ENCODE measurements at regions not wholly inside any gene's neighbourhood (a gene's known extent, or its start where the extent isn't known, plus 50 kb on each side); places are given as distances from the start of the nearest gene placed in this dataset.

GRCh38 chr1:193937308-193937707 is 750.9 kb upstream of the B3GALT2 start:
- no peaks in the 10 kb centered on the region for H3K4me1 ChIP-seq (ENCODE audit: insufficient read depth, low read length)
- H3K9me3 ChIP-seq (ENCODE audit: control insufficient read depth, insufficient read depth, low read length): no peaks in the 10 kb centered on the region; the same call in 1 of the 2 replicates
- no peak overlapping the region for H3K9ac ChIP-seq (ENCODE audit: low read depth, low read length)
- H3K36me3 ChIP-seq (ENCODE audit: insufficient read depth, low read length): no peaks in the 10 kb centered on the region

- Histone ChIP-seq H3K4me1 (ENCODE audit: insufficient read depth, low read length) (peaks cover 6% of the 10 kb centered on the region), H3K9ac (ENCODE audit: low read depth, low read length) (no peak overlapping the region), H3K36me3 (ENCODE audit: insufficient read depth, low read length) (no peaks in the 10 kb centered on the region), H3K9me3 (ENCODE audit: control insufficient read depth, insufficient read depth, low read length) (peaks cover 7% of the 10 kb centered on the region)
Observed at GRCh38 chr1:193932979-193933378, 746.6 kb upstream of the B3GALT2 start.

DNA sequence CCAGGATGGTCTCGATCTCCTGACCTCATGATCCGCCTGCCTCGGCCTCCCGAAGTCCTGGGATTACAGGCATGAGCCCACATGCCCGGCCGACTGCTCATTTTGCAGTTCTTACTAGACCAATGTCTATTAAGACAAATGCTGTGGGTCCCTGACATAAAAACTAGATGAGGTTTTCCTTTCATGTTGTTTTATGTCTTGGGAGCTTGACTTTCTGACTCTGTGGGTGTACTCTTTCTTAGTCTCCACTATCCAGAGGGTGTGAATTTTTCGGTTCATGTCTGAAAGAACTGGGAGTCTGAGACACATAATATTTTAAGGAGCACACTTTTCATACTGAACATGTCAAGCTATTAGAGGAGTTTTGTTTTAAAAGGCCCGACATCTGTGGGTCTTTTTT is 744.9 kb upstream of the B3GALT2 start:
- H3K4me1 ChIP-seq (ENCODE audit: insufficient read depth, low read length): peaks cover 6% of the 10 kb centered on the region
- H3K36me3 ChIP-seq (ENCODE audit: insufficient read depth, low read length): peaks cover 3% of the 10 kb centered on the region; the same call in 1 of the 2 replicates
- H3K9me3 ChIP-seq (ENCODE audit: control insufficient read depth, insufficient read depth, low read length): peaks cover 20% of the 10 kb centered on the region
- no peak overlapping the region for H3K9ac ChIP-seq (ENCODE audit: low read depth, low read length)

- H3K9me3 ChIP-seq (ENCODE audit: control insufficient read depth, insufficient read depth, low read length): peaks cover 20% of the 10 kb centered on the region
- peaks cover 3% of the 10 kb centered on the region; the same call in 1 of the 2 replicates for H3K36me3 ChIP-seq (ENCODE audit: insufficient read depth, low read length)
- H3K9ac ChIP-seq (ENCODE audit: low read depth, low read length): no peak overlapping the region
- peaks cover 6% of the 10 kb centered on the region for H3K4me1 ChIP-seq (ENCODE audit: insufficient read depth, low read length)
Observed at GRCh38 chr1:193929374-193930033, 743.1 kb upstream of the B3GALT2 start.

GRCh38 chr1:193927550-193927949 is 741.1 kb upstream of the B3GALT2 start:
- peaks cover 20% of the 10 kb centered on the region for H3K9me3 ChIP-seq (ENCODE audit: control insufficient read depth, insufficient read depth, low read length)
- H3K4me1 ChIP-seq (ENCODE audit: insufficient read depth, low read length): peaks cover 6% of the 10 kb centered on the region
- no peak overlapping the region for H3K9ac ChIP-seq (ENCODE audit: low read depth, low read length)
- H3K36me3 ChIP-seq (ENCODE audit: insufficient read depth, low read length): peaks cover 3% of the 10 kb centered on the region; the same call in 1 of the 2 replicates

- H3K4me1 ChIP-seq (ENCODE audit: insufficient read depth, low read length): peaks cover 6% of the 10 kb centered on the region
Observed at GRCh38 chr1:193926956-193927355, 740.5 kb upstream of the B3GALT2 start.

GRCh38 chr1:193919827-193920226 is 733.4 kb upstream of the B3GALT2 start:
- Histone ChIP-seq H3K9me3 (ENCODE audit: control insufficient read depth, insufficient read depth, low read length) (peaks cover 3% of the 10 kb centered on the region; the same call in 1 of the 2 replicates), H3K9ac (ENCODE audit: low read depth, low read length) (no peak overlapping the region), H3K4me1 (ENCODE audit: insufficient read depth, low read length) (no peaks in the 10 kb centered on the region), H3K36me3 (ENCODE audit: insufficient read depth, low read length) (no peaks in the 10 kb centered on the region)

More at GRCh38 chr1:193926956-193927355, 740.5 kb upstream of the B3GALT2 start:
- Histone ChIP-seq H3K9me3 (ENCODE audit: control insufficient read depth, insufficient read depth, low read length) (peaks cover 23% of the 10 kb centered on the region), H3K9ac (ENCODE audit: low read depth, low read length) (no peak overlapping the region), H3K36me3 (ENCODE audit: insufficient read depth, low read length) (peaks cover 3% of the 10 kb centered on the region; the same call in 1 of the 2 replicates)

GRCh38 chr1:193916452-193916851 is 730.0 kb upstream of the B3GALT2 start:
- no peak overlapping the region for H3K9ac ChIP-seq (ENCODE audit: low read depth, low read length)
- H3K4me1 ChIP-seq (ENCODE audit: insufficient read depth, low read length): no peaks in the 10 kb centered on the region
- no peaks in the 10 kb centered on the region for H3K36me3 ChIP-seq (ENCODE audit: insufficient read depth, low read length)
- H3K9me3 ChIP-seq (ENCODE audit: control insufficient read depth, insufficient read depth, low read length): no peaks in the 10 kb centered on the region

DNA sequence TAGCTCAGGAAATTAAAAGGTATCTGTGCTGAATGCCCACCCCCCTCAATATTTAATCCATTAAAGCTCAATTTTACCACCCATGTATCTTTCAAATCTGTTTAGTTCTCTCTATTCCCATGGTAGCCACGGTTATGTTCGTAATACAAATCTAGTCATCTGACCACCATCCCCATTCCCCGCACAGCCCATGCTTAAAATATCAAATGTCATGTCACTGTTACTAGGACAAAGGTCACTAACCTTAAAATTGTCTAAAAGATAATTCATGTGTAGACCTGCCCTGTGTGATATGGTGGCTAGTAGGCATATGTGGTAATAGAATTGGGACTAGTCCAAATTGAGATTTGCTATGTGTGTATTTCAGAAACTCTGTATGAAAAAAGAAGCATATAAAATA is 728.5 kb upstream of the B3GALT2 start:
- Histone ChIP-seq H3K4me1 (ENCODE audit: insufficient read depth, low read length) (no peaks in the 10 kb centered on the region), H3K9ac (ENCODE audit: low read depth, low read length) (no peak overlapping the region), H3K9me3 (ENCODE audit: control insufficient read depth, insufficient read depth, low read length) (no peaks in the 10 kb centered on the region), H3K36me3 (ENCODE audit: insufficient read depth, low read length) (no peaks in the 10 kb centered on the region)

- Histone ChIP-seq H3K9me3 (ENCODE audit: control insufficient read depth, insufficient read depth, low read length) (no peaks in the 10 kb centered on the region), H3K4me1 (ENCODE audit: insufficient read depth, low read length) (no peaks in the 10 kb centered on the region), H3K9ac (ENCODE audit: low read depth, low read length) (no peak overlapping the region), H3K36me3 (ENCODE audit: insufficient read depth, low read length) (no peaks in the 10 kb centered on the region)
Observed at GRCh38 chr1:193909406-193910082, 723.1 kb upstream of the B3GALT2 start.

- Histone ChIP-seq H3K9ac (ENCODE audit: low read depth, low read length) (no peak overlapping the region), H3K9me3 (ENCODE audit: control insufficient read depth, insufficient read depth, low read length) (no peaks in the 10 kb centered on the region), H3K36me3 (ENCODE audit: insufficient read depth, low read length) (no peaks in the 10 kb centered on the region), H3K4me1 (ENCODE audit: insufficient read depth, low read length) (no peaks in the 10 kb centered on the region)
Observed at GRCh38 chr1:193905288-193906085, 719.1 kb upstream of the B3GALT2 start.

DNA sequence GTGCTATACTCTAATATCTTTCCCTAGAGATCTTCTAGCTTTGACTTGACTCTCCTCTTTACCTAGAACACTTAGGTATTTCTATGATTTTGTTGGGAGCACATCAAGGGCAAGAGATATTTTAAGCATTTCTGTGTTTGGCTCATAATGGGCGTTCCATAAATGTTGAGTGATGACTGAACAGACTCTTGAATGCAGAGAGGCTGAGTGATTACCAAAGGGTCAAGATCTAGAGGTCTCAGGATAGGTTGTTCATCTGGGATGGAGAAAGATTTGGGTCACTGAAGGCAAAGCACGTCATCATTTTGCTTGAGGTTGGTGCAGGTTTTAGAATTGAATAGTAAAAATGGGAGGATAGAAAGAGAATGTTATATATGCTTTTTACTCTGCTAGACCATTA is 705.4 kb upstream of the B3GALT2 start:
- no peak overlapping the region for H3K9ac ChIP-seq (ENCODE audit: low read depth, low read length)
- no peaks in the 10 kb centered on the region for H3K4me1 ChIP-seq (ENCODE audit: insufficient read depth, low read length)
- H3K36me3 ChIP-seq (ENCODE audit: insufficient read depth, low read length): no peaks in the 10 kb centered on the region
- H3K9me3 ChIP-seq (ENCODE audit: control insufficient read depth, insufficient read depth, low read length): no peaks in the 10 kb centered on the region

DNA sequence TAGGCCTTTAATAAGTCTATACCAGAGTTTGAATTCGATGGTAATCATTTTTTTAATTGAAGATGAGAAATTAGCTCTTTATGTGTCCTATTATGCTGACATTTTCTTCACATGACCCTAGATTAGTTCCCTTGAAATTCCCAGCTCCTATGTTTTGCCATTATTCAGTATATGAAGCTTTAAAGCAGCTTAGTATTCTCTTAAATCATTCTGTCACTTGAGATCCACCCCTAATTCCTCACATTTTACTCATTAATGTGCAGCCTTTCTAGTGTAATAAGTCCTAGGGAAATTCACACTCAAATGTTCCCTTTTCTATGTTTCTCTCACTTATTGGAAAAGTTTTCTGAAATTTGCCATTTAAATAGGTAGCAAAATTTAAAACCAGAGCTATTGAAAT is 704.5 kb upstream of the B3GALT2 start:
- Histone ChIP-seq H3K9ac (ENCODE audit: low read depth, low read length) (no peak overlapping the region), H3K9me3 (ENCODE audit: control insufficient read depth, insufficient read depth, low read length) (no peaks in the 10 kb centered on the region), H3K36me3 (ENCODE audit: insufficient read depth, low read length) (no peaks in the 10 kb centered on the region), H3K4me1 (ENCODE audit: insufficient read depth, low read length) (no peaks in the 10 kb centered on the region)

DNA sequence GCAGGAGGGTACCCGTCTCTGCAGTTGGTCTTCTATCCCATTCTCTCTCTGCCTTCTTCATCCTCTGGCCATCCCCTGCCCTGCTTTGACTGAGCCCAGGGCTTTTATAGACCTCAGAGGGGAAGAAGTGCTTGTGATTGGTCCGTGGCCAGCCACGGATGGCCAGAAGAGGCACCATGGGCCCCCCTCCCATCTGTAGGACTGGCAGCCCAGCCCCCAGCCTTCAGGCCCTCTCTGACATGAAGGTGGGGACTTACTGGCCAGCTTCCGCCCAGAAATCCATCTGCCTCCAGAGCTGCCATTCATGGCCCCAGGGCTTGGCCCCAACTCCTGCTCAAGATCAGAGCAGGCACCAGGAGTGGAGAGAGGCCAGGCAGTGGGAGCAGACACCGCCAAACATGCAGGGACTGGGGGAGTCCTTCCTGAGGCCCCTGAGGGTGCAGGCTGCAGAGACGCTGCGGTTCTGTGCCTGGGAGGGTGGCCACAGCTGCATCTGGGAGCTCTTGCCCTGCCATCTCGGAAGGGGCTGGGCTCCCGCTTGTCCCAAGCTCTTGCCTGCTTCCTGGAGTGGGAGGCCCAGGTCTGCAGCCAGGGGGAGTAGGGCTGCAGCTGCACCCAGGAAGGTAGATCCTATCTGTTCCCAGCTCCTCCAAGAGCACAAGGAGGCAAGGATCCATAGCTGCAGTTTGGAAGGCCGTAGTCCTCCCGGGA is 698.6 kb upstream of the B3GALT2 start:
- H3K9ac ChIP-seq (ENCODE audit: low read depth, low read length): no peak overlapping the region
- no peaks in the 10 kb centered on the region for H3K4me1 ChIP-seq (ENCODE audit: insufficient read depth, low read length)
- H3K36me3 ChIP-seq (ENCODE audit: insufficient read depth, low read length): no peaks in the 10 kb centered on the region
- no peaks in the 10 kb centered on the region for H3K9me3 ChIP-seq (ENCODE audit: control insufficient read depth, insufficient read depth, low read length)
